Endothelial cell of umbilical vein (primary cell): ENCODE measurements at regions not wholly inside any gene's neighbourhood (a gene's known extent, or its start where the extent isn't known, plus 50 kb on each side); places are given as distances from the start of the nearest gene placed in this dataset.

Source experiments
- BruUV-seq: library from RNA; stranded (reverse); fragments of 400-500 nt; replicated peaks from 2 replicates; lab custom pipeline; 2021; lab: Mats Ljungman, UMichigan
- CTCF ChIA-PET: fragments of 300-600, 350-600 bp; sonication (Branson Sonifier 250); formaldehyde crosslinking; loops from one replicate; lab custom pipeline; 2021; ENCODE audit warnings: antibody characterized with exemption, inconsistent platforms; lab: Charles Lee
- POLR2A ChIA-PET: fragments of 300-600, 350-600 bp; sonication (Branson Sonifier 250); formaldehyde crosslinking; loops from one replicate; lab custom pipeline; 2021; ENCODE audit warnings: antibody characterized with exemption, inconsistent platforms; lab: Charles Lee
- DNase-seq: peaks from one replicate; pipeline ENCODE4 v3.0.0-alpha.2; 2011; ENCODE audit warnings: low read depth, low spot score
- FAIRE-seq: peaks from 2 replicates; lab custom pipeline; 2011; peaks lifted over from hg19 to GRCh38; lab: Jason Lieb, UNC
- H2AFZ ChIP-seq: 2 replicates; pipeline ENCODE4 v1.6.0; 2012; ENCODE audit warnings: low read depth, low read length, control low read depth, inconsistent platforms
- H3K27ac ChIP-seq: 2 replicates; pipeline ENCODE4 v1.5.1; 2011; ENCODE audit warnings: low read depth, mild to moderate bottlenecking, control low read depth, low read length, moderate library complexity; ENCODE audit not compliant: insufficient read depth
- H3K27me3 ChIP-seq, 2 experiments: 2 replicates each; pipeline versions ENCODE4 v1.6.0 to v1.6.1; 2011; ENCODE audit warnings: low read length in 2 of 2, mixed read lengths in 1 of 2; ENCODE audit not compliant: control insufficient read depth in 2 of 2, insufficient read depth in 2 of 2
- H3K36me3 ChIP-seq, 2 experiments: 2 replicates in 1 of 2; 3 replicates in 1 of 2; pipeline ENCODE4 v1.5.1; 2011; ENCODE audit warnings: low read length in 2 of 2, mild to moderate bottlenecking in 1 of 2, moderate library complexity in 1 of 2; ENCODE audit not compliant: control insufficient read depth in 2 of 2, insufficient read depth in 2 of 2; ENCODE audit errors: extremely low read depth in 1 of 2
- H3K4me1 ChIP-seq: 3 replicates; pipeline ENCODE4 v1.5.1; 2011; ENCODE audit warnings: mild to moderate bottlenecking, low read length; ENCODE audit not compliant: control insufficient read depth, insufficient read depth; ENCODE audit errors: extremely low read depth
- H3K4me2 ChIP-seq: 2 replicates; pipeline ENCODE4 v1.6.1; 2011; ENCODE audit warnings: low read length, control low read depth, mixed read lengths; ENCODE audit not compliant: insufficient read depth
- H3K4me3 ChIP-seq, 3 experiments: fragments of 200-600 bp in 1 of 3; sonication (generic), shearing (Covaris generic) in 1 of 3; replicated peaks in 1 of 3; 2 replicates each; pipeline ENCODE4 v1.5.1; 2011 to 2016; ENCODE audit warnings: control low read depth in 3 of 3, low read length in 3 of 3, mild to moderate bottlenecking in 2 of 3, inconsistent platforms in 1 of 3, low read depth in 1 of 3, moderate library complexity in 1 of 3; ENCODE audit not compliant: insufficient read depth in 1 of 3
- H3K79me2 ChIP-seq: 2 replicates; pipeline ENCODE4 v1.6.0; 2012; ENCODE audit warnings: low read length, inconsistent platforms; ENCODE audit not compliant: control insufficient read depth, insufficient read depth
- H3K9ac ChIP-seq: replicated peaks from 2 replicates; pipeline ENCODE3; 2011; ENCODE audit warnings: low read length, control low read depth; ENCODE audit not compliant: insufficient read depth; ENCODE audit errors: extremely low read depth
- H3K9me1 ChIP-seq: replicated peaks from 3 replicates; pipeline ENCODE4 v1.6.0; 2011; ENCODE audit warnings: mild to moderate bottlenecking, low read length; ENCODE audit not compliant: control insufficient read depth, insufficient read depth; ENCODE audit errors: extremely low read depth
- H3K9me3 ChIP-seq: replicated peaks from 2 replicates; pipeline ENCODE4 v1.5.1; 2012; ENCODE audit warnings: low read length, inconsistent platforms; ENCODE audit not compliant: control insufficient read depth, insufficient read depth
- H4K20me1 ChIP-seq: replicated peaks from 2 replicates; pipeline ENCODE3; 2011; ENCODE audit warnings: mild to moderate bottlenecking, low read length; ENCODE audit not compliant: control insufficient read depth, insufficient read depth; ENCODE audit errors: extremely low read depth
- EZH2 ChIP-seq: IDR thresholded peaks from 2 replicates; pipeline ENCODE4 v1.6.1; 2012; ENCODE audit warnings: borderline replicate concordance, low read depth, mild to moderate bottlenecking, moderate library complexity, low read length, inconsistent platforms; ENCODE audit not compliant: severe bottlenecking
- FOS ChIP-seq: IDR thresholded peaks from 2 replicates; pipeline ENCODE4 v1.6.1; 2011; ENCODE audit warnings: mild to moderate bottlenecking, low read length, moderate library complexity, borderline replicate concordance; ENCODE audit not compliant: insufficient read depth
- GATA2 ChIP-seq: IDR thresholded peaks from 2 replicates; pipeline ENCODE4 v1.7.0; 2011; ENCODE audit warnings: low read depth, mild to moderate bottlenecking, moderate library complexity, mixed read lengths, low read length; ENCODE audit not compliant: insufficient read length, insufficient read depth
- JUN ChIP-seq: IDR thresholded peaks from 2 replicates; pipeline ENCODE4 v1.6.1; 2011; ENCODE audit warnings: borderline replicate concordance, low read depth; ENCODE audit not compliant: insufficient read length, insufficient read depth
- MYC ChIP-seq: IDR thresholded peaks from one replicate; pipeline ENCODE4 v1.6.1; 2011; ENCODE audit warnings: mild to moderate bottlenecking, low read depth, low read length
- POLR2A ChIP-seq: IDR thresholded peaks from 2 replicates; pipeline ENCODE4 v1.6.1; 2012; ENCODE audit warnings: low read depth, mild to moderate bottlenecking, control low read depth, low read length
- dilution Hi-C: fragments of 300-500 bp; cut with MboI; formaldehyde crosslinking; loops from one replicate; pipeline ENCODE4 v1.15.0; 2019; ENCODE audit warnings: low sequenced_read_pairs; ENCODE audit not compliant: extremely low pct_ligation_motif_present
- intact Hi-C: fragments of 100-400 bp; cut with micrococcal nuclease; formaldehyde crosslinking; loops from one replicate; pipeline ENCODE4 v1.10.0; 2022
- TF ChIP-seq, protein P1 (sequence below), 2 donors: IDR thresholded peaks; 1 replicate in 1 of 2; 2 replicates in 1 of 2; pipeline ENCODE4 v1.5.1; 2011; ENCODE audit warnings: low read length in 2 of 2, mild to moderate bottlenecking in 2 of 2, moderate library complexity in 2 of 2, control low read depth in 1 of 2, inconsistent platforms in 1 of 2, low read depth in 1 of 2; ENCODE audit not compliant: insufficient read depth in 1 of 2; ENCODE audit errors: extremely low read depth in 1 of 2
- TF ChIP-seq, protein P2 (sequence below): IDR thresholded peaks from 2 replicates; pipeline ENCODE4 v1.6.1; 2011; ENCODE audit not compliant: insufficient read depth, insufficient read length

DNA sequence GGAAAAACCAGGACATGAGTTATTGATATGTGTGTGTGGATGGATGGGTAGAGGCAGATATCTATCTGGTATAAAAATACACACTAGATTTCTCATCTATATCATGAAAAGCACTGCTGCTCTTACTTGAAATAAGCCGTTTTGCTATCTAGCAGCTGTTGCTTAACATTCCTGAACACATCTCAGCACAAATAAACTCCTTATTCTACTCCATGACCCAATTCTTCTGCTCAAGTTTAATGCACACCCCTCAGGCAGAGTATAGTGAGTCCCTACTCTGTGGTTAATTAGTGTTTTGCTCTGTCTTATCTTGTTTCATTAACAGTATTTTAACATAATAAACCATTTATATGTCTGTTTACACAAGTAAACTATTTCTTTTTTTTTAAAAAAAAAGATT lies 134.2 kb downstream of the CBLN2 start:
- FAIRE-seq (no peak), DNase-seq (no peak)
- H3K4me2 ChIP-seq: no peak overlapping the region
- no TSS peak for BruUV-seq
- H4K20me1 ChIP-seq: no peaks in the 10 kb centered on the region
- no peak overlapping the region for H3K27ac ChIP-seq
- no peak overlapping the region for H2AFZ ChIP-seq
- dilution Hi-C loops (no loop called here), intact Hi-C loops (no loop called here)
- no peak overlapping the region for H3K9ac ChIP-seq
- H3K36me3 ChIP-seq: no peaks in the 10 kb centered on the region
- POLR2A ChIA-PET: no interaction called here
- CTCF ChIA-PET: no interaction called here
- no peaks in the 10 kb centered on the region for H3K27me3 ChIP-seq
- H3K4me1 ChIP-seq: no peaks in the 10 kb centered on the region
- H3K4me3 ChIP-seq: no peak overlapping the region
- no peak for TF ChIP-seq MYC
- no peak for TF ChIP-seq FOS
- TF ChIP-seq POLR2A: no peak
- TF ChIP-seq, protein P1, sequence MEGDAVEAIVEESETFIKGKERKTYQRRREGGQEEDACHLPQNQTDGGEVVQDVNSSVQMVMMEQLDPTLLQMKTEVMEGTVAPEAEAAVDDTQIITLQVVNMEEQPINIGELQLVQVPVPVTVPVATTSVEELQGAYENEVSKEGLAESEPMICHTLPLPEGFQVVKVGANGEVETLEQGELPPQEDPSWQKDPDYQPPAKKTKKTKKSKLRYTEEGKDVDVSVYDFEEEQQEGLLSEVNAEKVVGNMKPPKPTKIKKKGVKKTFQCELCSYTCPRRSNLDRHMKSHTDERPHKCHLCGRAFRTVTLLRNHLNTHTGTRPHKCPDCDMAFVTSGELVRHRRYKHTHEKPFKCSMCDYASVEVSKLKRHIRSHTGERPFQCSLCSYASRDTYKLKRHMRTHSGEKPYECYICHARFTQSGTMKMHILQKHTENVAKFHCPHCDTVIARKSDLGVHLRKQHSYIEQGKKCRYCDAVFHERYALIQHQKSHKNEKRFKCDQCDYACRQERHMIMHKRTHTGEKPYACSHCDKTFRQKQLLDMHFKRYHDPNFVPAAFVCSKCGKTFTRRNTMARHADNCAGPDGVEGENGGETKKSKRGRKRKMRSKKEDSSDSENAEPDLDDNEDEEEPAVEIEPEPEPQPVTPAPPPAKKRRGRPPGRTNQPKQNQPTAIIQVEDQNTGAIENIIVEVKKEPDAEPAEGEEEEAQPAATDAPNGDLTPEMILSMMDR (IDR thresholded peaks at IDR 0.05; ENCODE audit: extremely low read depth in 1 of 2, insufficient read depth in 1 of 2, low read depth in 1 of 2, low read length in 2 of 2): no peak
- TF ChIP-seq JUN: no peak
- no peak for TF ChIP-seq GATA2
- TF ChIP-seq, protein P2, sequence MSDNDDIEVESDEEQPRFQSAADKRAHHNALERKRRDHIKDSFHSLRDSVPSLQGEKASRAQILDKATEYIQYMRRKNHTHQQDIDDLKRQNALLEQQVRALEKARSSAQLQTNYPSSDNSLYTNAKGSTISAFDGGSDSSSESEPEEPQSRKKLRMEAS: no peak
- TF ChIP-seq EZH2: no peak
- no peaks in the 10 kb centered on the region for H3K9me3 ChIP-seq
- no peaks in the 10 kb centered on the region for H3K79me2 ChIP-seq
- no peaks in the 10 kb centered on the region for H3K9me1 ChIP-seq
